IMR-90 (cell line): ENCODE measurements at regions not wholly inside any gene's neighbourhood (a gene's known extent, or its start where the extent isn't known, plus 50 kb on each side); places are given as distances from the start of the nearest gene placed in this dataset.

Experiments used
- ATAC-seq: fragments of 200-7000 bp; cut with Tn5 transposase; 2 replicates; pipeline ENCODE4 v1.9.1; 2020; ENCODE audit warnings: low read depth, mild to moderate bottlenecking, moderate library complexity
- BruUV-seq: library from RNA; stranded (reverse); fragments of 400-500 nt; replicated peaks from 2 replicates; lab custom pipeline; 2021; lab: Mats Ljungman, UMichigan
- CTCF ChIA-PET: fragments of 300-600 bp; formaldehyde crosslinking; extraction: SDS; loops from one replicate; lab custom pipeline; 2021; ENCODE audit warnings: antibody characterized with exemption; lab: Yijun Ruan, JAX
- POLR2A ChIA-PET: fragments of 300-600 bp; sonication (Branson Sonifier 250); formaldehyde crosslinking; loops from one replicate; lab custom pipeline; 2022; ENCODE audit warnings: antibody characterized with exemption; ENCODE audit not compliant: unreplicated experiment; lab: Charles Lee
- DNase-seq: peaks from one replicate; pipeline ENCODE4 v3.0.0; 2013
- H2AFZ ChIP-seq: replicated peaks from 2 replicates; pipeline ENCODE3; 2013; ENCODE audit warnings: low read length, mild to moderate bottlenecking; ENCODE audit not compliant: poor library complexity
- H2AK5ac ChIP-seq: 2 replicates; pipeline ENCODE4 v1.6.1; 2013; ENCODE audit warnings: low read depth, low read length, inconsistent platforms
- H2AK9ac ChIP-seq: replicated peaks from 2 replicates; pipeline ENCODE3; 2013; ENCODE audit warnings: mild to moderate bottlenecking, low read depth, low read length, moderate library complexity; ENCODE audit not compliant: poor library complexity
- H2BK120ac ChIP-seq: 2 replicates; pipeline ENCODE4 v1.6.1; 2013; ENCODE audit warnings: low read depth, low read length, inconsistent platforms
- H2BK15ac ChIP-seq: 3 replicates; pipeline ENCODE4 v1.6.1; 2013; ENCODE audit warnings: low read depth, low read length, inconsistent platforms
- H2BK20ac ChIP-seq: 2 replicates; pipeline ENCODE4 v1.6.1; 2013; ENCODE audit warnings: low read depth, mild to moderate bottlenecking, inconsistent platforms, low read length, moderate library complexity
- H2BK5ac ChIP-seq: 2 replicates; pipeline ENCODE4 v1.6.1; 2013; ENCODE audit warnings: mild to moderate bottlenecking, low read depth, low read length, inconsistent platforms; ENCODE audit not compliant: poor library complexity, severe bottlenecking
- H3K14ac ChIP-seq: replicated peaks from 2 replicates; pipeline ENCODE4 v1.6.1; 2013; ENCODE audit warnings: low read depth, low read length, inconsistent platforms
- H3K18ac ChIP-seq: 2 replicates; pipeline ENCODE4 v1.6.1; 2013; ENCODE audit warnings: low read depth, low read length, control low read depth
- H3K23ac ChIP-seq: 2 replicates; pipeline ENCODE4 v1.6.1; 2013; ENCODE audit warnings: low read depth, low read length, inconsistent platforms
- H3K27ac ChIP-seq: 2 replicates; pipeline ENCODE4 v1.5.1; 2013; ENCODE audit warnings: mild to moderate bottlenecking, control low read depth, low read length; ENCODE audit not compliant: insufficient read depth
- H3K27me3 ChIP-seq: 2 replicates; pipeline ENCODE4 v1.6.1; 2013; ENCODE audit warnings: low read length; ENCODE audit not compliant: control insufficient read depth, insufficient read depth
- H3K36me3 ChIP-seq: 2 replicates; pipeline ENCODE4 v1.6.1; 2013; ENCODE audit warnings: low read length, mixed read lengths; ENCODE audit not compliant: control insufficient read depth, insufficient read depth
- H3K4ac ChIP-seq: 2 replicates; pipeline ENCODE4 v1.6.1; 2013; ENCODE audit warnings: low read depth, low read length, inconsistent platforms
- H3K4me1 ChIP-seq: 2 replicates; pipeline ENCODE4 v1.6.1; 2013; ENCODE audit warnings: low read length, mixed read lengths; ENCODE audit not compliant: control insufficient read depth, insufficient read depth
- H3K4me2 ChIP-seq: 2 replicates; pipeline ENCODE4 v1.6.1; 2013; ENCODE audit warnings: low read depth, mild to moderate bottlenecking, control low read depth, low read length, moderate library complexity
- H3K4me3 ChIP-seq: 2 replicates; pipeline ENCODE4 v1.5.1; 2013; ENCODE audit warnings: low read depth, mild to moderate bottlenecking, control low read depth, low read length, moderate library complexity; ENCODE audit not compliant: insufficient read depth
- H3K56ac ChIP-seq: 2 replicates; pipeline ENCODE4 v1.6.1; 2013; ENCODE audit warnings: low read length, inconsistent platforms; ENCODE audit not compliant: insufficient read depth; ENCODE audit errors: extremely low read depth
- H3K79me1 ChIP-seq, 2 experiments: 2 replicates each; pipeline ENCODE4 v1.6.1; 2013; ENCODE audit warnings: low read length in 2 of 2, inconsistent platforms in 1 of 2, low read depth in 1 of 2
- H3K9ac ChIP-seq: 2 replicates; pipeline ENCODE4 v1.6.1; 2013; ENCODE audit warnings: low read depth, low read length, control low read depth
- H3K9me1 ChIP-seq: 2 replicates; pipeline ENCODE4 v1.6.1; 2013; ENCODE audit warnings: low read length, inconsistent platforms; ENCODE audit not compliant: insufficient read depth
- H3K9me3 ChIP-seq: 2 replicates; pipeline ENCODE4 v1.6.1; 2013; ENCODE audit warnings: low read length; ENCODE audit not compliant: control insufficient read depth, insufficient read depth
- H4K20me1 ChIP-seq: 2 replicates; pipeline ENCODE4 v1.6.1; 2013; ENCODE audit warnings: low read length, inconsistent platforms; ENCODE audit not compliant: insufficient read depth
- H4K5ac ChIP-seq: 2 replicates; pipeline ENCODE4 v1.6.1; 2013; ENCODE audit warnings: mild to moderate bottlenecking, low read depth, low read length, control low read depth
- H4K8ac ChIP-seq, 2 experiments: 2 replicates each; pipeline ENCODE4 v1.6.1; 2013; ENCODE audit warnings: low read depth in 2 of 2, low read length in 2 of 2, control low read depth in 1 of 2, inconsistent platforms in 1 of 2
- H4K91ac ChIP-seq: 2 replicates; pipeline ENCODE4 v1.6.1; 2013; ENCODE audit warnings: low read depth, low read length, inconsistent platforms; ENCODE audit not compliant: insufficient read depth
- BHLHE40 ChIP-seq: fragments of 150-350 bp; IDR thresholded peaks from 2 replicates; pipeline ENCODE4 v1.6.1; 2016; ENCODE audit warnings: mild to moderate bottlenecking, low read depth, low read length
- CEBPB ChIP-seq: IDR thresholded peaks from 2 replicates; pipeline ENCODE4 v1.6.1; 2012; ENCODE audit warnings: low read depth, low read length, improper control_type of control experiment
- CHD1 ChIP-seq: IDR thresholded peaks from 2 replicates; pipeline ENCODE4 v1.6.1; 2012; ENCODE audit warnings: low read depth, low read length, improper control_type of control experiment
- CTCF ChIP-seq: conservative IDR thresholded peaks from 2 replicates; pipeline ENCODE4 v1.5.1; 2012; ENCODE audit warnings: mild to moderate bottlenecking, low read depth, low read length, improper control_type of control experiment
- ELK1 ChIP-seq: fragments of 150-350 bp; IDR thresholded peaks from 2 replicates; pipeline ENCODE4 v1.6.1; 2016; ENCODE audit warnings: low read depth, mild to moderate bottlenecking, low read length, moderate library complexity, borderline replicate concordance
- FOS ChIP-seq: fragments of 150-350 bp; IDR thresholded peaks from 2 replicates; pipeline ENCODE4 v1.6.1; 2016; ENCODE audit warnings: low read depth, low read length
- MAZ ChIP-seq: IDR thresholded peaks from 2 replicates; pipeline ENCODE4 v1.6.1; 2012; ENCODE audit warnings: low read depth, mild to moderate bottlenecking, low read length, improper control_type of control experiment, moderate library complexity, borderline replicate concordance
- MXI1 ChIP-seq: IDR thresholded peaks from 2 replicates; pipeline ENCODE4 v1.6.1; 2012; ENCODE audit warnings: low read depth, mild to moderate bottlenecking, low read length, moderate library complexity, borderline replicate concordance
- POLR2A ChIP-seq: IDR thresholded peaks from 2 replicates; pipeline ENCODE4 v1.6.1; 2012; ENCODE audit warnings: mild to moderate bottlenecking, low read depth, low read length
- RAD21 ChIP-seq: IDR thresholded peaks from 2 replicates; pipeline ENCODE4 v1.6.1; 2012; ENCODE audit warnings: low read length, improper control_type of control experiment
- RFX5 ChIP-seq: IDR thresholded peaks from 2 replicates; pipeline ENCODE4 v1.8.0; 2012; ENCODE audit warnings: low read depth, mild to moderate bottlenecking, low read length, moderate library complexity
- SMC3 ChIP-seq: fragments of 150-350 bp; IDR thresholded peaks from 2 replicates; pipeline ENCODE4 v1.6.1; 2016; ENCODE audit warnings: low read depth, mild to moderate bottlenecking, antibody characterized with exemption, low read length, moderate library complexity
- WGBS, 2 experiments: methylation state at CpG; one replicate each; pipeline versions ENCODE4 v1.1.5 to v1.1.7; 2013; ENCODE audit warnings: missing lambda C conversion rate in 2 of 2; ENCODE audit not compliant: insufficient read length in 1 of 2; ENCODE audit errors: extremely low coverage in 2 of 2; 5-methylcytosine and 5-hydroxymethylcytosine counted together
- dilution Hi-C: fragments of 300-500 bp; cut with HindIII; formaldehyde crosslinking; loops from one replicate; pipeline ENCODE4 v1.14.3; 2018; ENCODE audit warnings: low sequenced_read_pairs; ENCODE audit not compliant: unreplicated experiment
- in situ Hi-C: fragments of 300-500 bp; cut with MboI; formaldehyde crosslinking; loops from 3 replicates; pipeline ENCODE4 v1.14.3; 2019; ENCODE audit warnings: low sequenced_read_pairs, inconsistent platforms, mixed read lengths
- intact Hi-C: fragments of 100-400 bp; cut with micrococcal nuclease; formaldehyde crosslinking; loops from 2 replicates; pipeline ENCODE4 v1.10.0; 2022

GRCh38 chr5:102080288-102080687 lies 215.8 kb downstream of the SLCO4C1 start:
- intact Hi-C loops, result no loop called here
- Histone ChIP-seq H3K4me3 (no peak overlapping the region), H3K9ac (no peak overlapping the region), H4K20me1 (no peaks in the 10 kb centered on the region), H3K23ac (no peak overlapping the region), H4K5ac (no peak overlapping the region), H3K4me1 (no peaks in the 10 kb centered on the region), H2AFZ (no peak overlapping the region), H2BK5ac (no peak overlapping the region), H2BK20ac (no peak overlapping the region), H2BK120ac (no peak overlapping the region), H3K9me1 (no peaks in the 10 kb centered on the region), H3K18ac (no peak overlapping the region), H3K9me3 (peaks cover 11% of the 10 kb centered on the region), H3K36me3 (no peaks in the 10 kb centered on the region), H3K4me2 (no peak overlapping the region), H3K79me1 (no peaks in the 10 kb centered on the region), H2AK5ac (no peak overlapping the region), H4K91ac (no peak overlapping the region), H3K27me3 (no peaks in the 10 kb centered on the region), H3K14ac (no peak overlapping the region), H4K8ac (no peak overlapping the region), H3K4ac (no peak overlapping the region), H3K27ac (no peak overlapping the region), H2AK9ac (no peak overlapping the region), H3K56ac (no peak overlapping the region), H2BK15ac (no peak overlapping the region)
- no CpG with 5 or more reads among the region's 1 CpG for WGBS, 2 experiments
- ATAC-seq, result no peak
- TF ChIP-seq MAZ (no peak), BHLHE40 (no peak), ELK1 (no peak), RAD21 (no peak), FOS (no peak), RFX5 (no peak), POLR2A (no peak), CEBPB (no peak), SMC3 (no peak), MXI1 (no peak), CHD1 (no peak), CTCF (no peak)
- DNase-seq, result no peak
- no TSS peak for BruUV-seq
- in situ Hi-C loops, result no loop called here
- ChIA-PET CTCF (no interaction called here), POLR2A (no interaction called here)
- dilution Hi-C loops, result no loop called here
